ENCODE measurements at regions not wholly inside any gene's neighbourhood (a gene's known extent, or its start where the extent isn't known, plus 50 kb on each side); places are given as distances from the start of the nearest gene placed in this dataset.

DNA sequence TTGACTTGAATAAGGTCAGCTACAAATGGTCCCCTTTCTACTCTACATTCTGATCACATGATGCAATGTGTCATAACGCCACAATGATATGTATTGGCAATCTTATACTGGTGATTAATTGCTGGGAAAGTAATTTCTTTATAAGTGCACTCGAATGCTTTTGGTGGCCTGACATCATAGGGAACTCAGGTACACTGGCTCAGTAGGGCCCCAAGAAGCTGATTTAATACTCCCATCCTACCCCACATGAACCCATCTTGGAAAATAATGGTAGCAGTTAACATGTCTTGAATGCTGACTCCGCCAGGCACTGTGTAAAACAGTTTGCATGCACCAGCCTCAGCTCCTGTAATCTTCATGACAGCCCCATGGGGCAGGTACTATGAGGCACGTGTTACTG lies 186.9 kb downstream of the SNX10 start:
- TF ChIP-seq E2F4 (CRISPR knock-in tag; IDR thresholded peaks at IDR 0.05; ENCODE audit: low read depth), result no peak
- TF ChIP-seq, protein P1, sequence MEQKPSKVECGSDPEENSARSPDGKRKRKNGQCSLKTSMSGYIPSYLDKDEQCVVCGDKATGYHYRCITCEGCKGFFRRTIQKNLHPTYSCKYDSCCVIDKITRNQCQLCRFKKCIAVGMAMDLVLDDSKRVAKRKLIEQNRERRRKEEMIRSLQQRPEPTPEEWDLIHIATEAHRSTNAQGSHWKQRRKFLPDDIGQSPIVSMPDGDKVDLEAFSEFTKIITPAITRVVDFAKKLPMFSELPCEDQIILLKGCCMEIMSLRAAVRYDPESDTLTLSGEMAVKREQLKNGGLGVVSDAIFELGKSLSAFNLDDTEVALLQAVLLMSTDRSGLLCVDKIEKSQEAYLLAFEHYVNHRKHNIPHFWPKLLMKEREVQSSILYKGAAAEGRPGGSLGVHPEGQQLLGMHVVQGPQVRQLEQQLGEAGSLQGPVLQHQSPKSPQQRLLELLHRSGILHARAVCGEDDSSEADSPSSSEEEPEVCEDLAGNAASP (IDR thresholded peaks at IDR 0.05), result no peak
- TF ChIP-seq, protein P2, sequence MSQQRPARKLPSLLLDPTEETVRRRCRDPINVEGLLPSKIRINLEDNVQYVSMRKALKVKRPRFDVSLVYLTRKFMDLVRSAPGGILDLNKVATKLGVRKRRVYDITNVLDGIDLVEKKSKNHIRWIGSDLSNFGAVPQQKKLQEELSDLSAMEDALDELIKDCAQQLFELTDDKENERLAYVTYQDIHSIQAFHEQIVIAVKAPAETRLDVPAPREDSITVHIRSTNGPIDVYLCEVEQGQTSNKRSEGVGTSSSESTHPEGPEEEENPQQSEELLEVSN (IDR thresholded peaks at IDR 0.05; ENCODE audit: borderline replicate concordance in 1 of 2, extremely low read depth in 1 of 2, insufficient read depth in 1 of 2, insufficient read length in 1 of 2, low read depth in 1 of 2, low read length in 1 of 2, poor library complexity in 1 of 2, severe bottlenecking in 1 of 2), result no peak
- no peak for TF ChIP-seq MCM2 (IDR thresholded peaks at IDR 0.05; ENCODE audit: low read depth)
- TF ChIP-seq CTCF (IDR thresholded peaks at IDR 0.05 in 2 of 3, conservative IDR thresholded peaks at IDR 0.05 in 1 of 3; ENCODE audit: insufficient read depth in 2 of 3, low read depth in 1 of 3, low read length in 3 of 3), result no peak
- TF ChIP-seq BHLHE40 (IDR thresholded peaks at IDR 0.05; ENCODE audit: low read length), result no peak
- no peak for TF ChIP-seq ZNF512 (tag; IDR thresholded peaks at IDR 0.05)
- no peak for TF ChIP-seq SRF (CRISPR knock-in tag; IDR thresholded peaks at IDR 0.05)
- TF ChIP-seq TCF7 (IDR thresholded peaks at IDR 0.05; ENCODE audit: borderline replicate concordance), result no peak
- no peak for TF ChIP-seq RCOR1 (IDR thresholded peaks at IDR 0.05; ENCODE audit: borderline replicate concordance in 1 of 2, low read depth in 2 of 2, low read length in 2 of 2)
- TF ChIP-seq ZC3H4 (CRISPR knock-in tag; IDR thresholded peaks at IDR 0.05; ENCODE audit: borderline replicate concordance), result no peak

Data from K562 (cell line).